GM12874 (cell line): ENCODE measurements at regions not wholly inside any gene's neighbourhood (a gene's known extent, or its start where the extent isn't known, plus 50 kb on each side); places are given as distances from the start of the nearest gene placed in this dataset.

Experiments used
- CTCF ChIP-seq: IDR thresholded peaks from 2 replicates; pipeline ENCODE4 v1.5.1; 2011; ENCODE audit warnings: low read depth, mild to moderate bottlenecking, control low read depth, low read length, moderate library complexity; ENCODE audit not compliant: insufficient read depth

- no peak for TF ChIP-seq CTCF
Measured at GRCh38 chr4:180932370-180933001, 1310.7 kb upstream of the TENM3 start.

- TF ChIP-seq CTCF: no peak
Measured at GRCh38 chr4:180937083-180937482, 1306.1 kb upstream of the TENM3 start.

GRCh38 chr4:180940680-180941079 is 1302.5 kb upstream of the TENM3 start:
- no peak for TF ChIP-seq CTCF

GRCh38 chr4:180942367-180942916 is 1300.8 kb upstream of the TENM3 start:
- no peak for TF ChIP-seq CTCF

- no peak for TF ChIP-seq CTCF
Measured at GRCh38 chr4:180946188-180946587, 1297.0 kb upstream of the TENM3 start.

GRCh38 chr4:180947425-180947824 is 1295.8 kb upstream of the TENM3 start:
- no peak for TF ChIP-seq CTCF

- no peak for TF ChIP-seq CTCF
Measured at GRCh38 chr4:180949424-180950213, 1293.6 kb upstream of the TENM3 start.
